ENCODE measurements at regions not wholly inside any gene's neighbourhood (a gene's known extent, or its start where the extent isn't known, plus 50 kb on each side); places are given as distances from the start of the nearest gene placed in this dataset.

DNA sequence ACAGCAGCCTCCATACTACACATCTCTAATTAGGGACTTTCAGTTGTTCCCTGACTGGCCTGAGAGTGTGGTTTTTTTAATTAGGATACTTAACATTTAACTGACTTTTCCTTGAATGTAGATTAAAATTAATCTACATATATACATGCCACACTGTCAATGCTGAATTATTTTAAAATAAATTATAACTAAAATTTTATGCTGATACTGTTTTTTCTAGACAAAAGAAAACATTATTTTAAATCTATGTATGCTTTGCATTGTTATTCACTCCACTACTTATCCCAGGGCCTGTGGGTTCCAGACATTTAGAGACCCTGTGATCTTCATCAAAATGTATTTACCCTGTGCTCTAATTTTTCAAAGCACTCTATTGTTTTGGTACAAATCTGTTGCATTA is 496.0 kb upstream of the MAP2 start:
- Histone ChIP-seq H3F3A (replicated peaks; ENCODE audit: insufficient read depth) (no peaks in the 10 kb centered on the region), H3K79me2 (ENCODE audit: insufficient read depth) (no peaks in the 10 kb centered on the region)

DNA sequence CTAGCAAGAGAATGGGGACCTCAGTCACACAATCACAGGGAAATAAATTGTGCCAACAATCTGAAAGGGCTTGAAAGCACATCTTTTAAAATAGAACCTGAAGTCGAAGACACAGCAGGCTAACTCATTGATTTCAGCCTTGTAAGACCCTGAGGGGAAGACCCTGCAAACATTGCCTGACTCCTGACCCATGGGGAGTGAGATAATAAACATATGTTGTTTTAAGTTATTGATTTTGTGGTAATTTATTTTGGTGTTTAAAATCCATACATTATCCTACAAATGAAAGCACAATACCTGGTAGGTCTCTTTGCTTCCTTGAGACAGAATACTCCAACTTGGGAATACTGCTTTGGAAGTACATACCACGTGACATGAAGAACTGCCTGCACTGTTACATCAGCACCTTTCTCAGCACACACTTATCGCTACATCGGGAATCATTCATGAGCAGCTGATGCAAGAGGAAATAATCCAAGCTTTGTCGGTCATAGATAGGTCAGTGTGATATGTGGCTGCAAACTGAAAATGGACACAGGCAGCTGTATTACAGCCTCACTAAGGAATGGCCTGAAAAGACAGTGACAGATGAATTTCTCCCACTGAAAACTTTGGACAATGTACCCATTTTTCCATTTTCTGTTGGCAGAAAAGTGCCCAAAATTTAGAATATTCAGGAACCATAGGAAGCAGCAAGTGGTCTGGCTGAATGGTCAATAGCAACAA is 494.5 kb upstream of the MAP2 start:
- DNase-seq: peak; percentile 3
- Histone ChIP-seq H3F3A (replicated peaks; ENCODE audit: insufficient read depth) (no peaks in the 10 kb centered on the region), H3K4me3 (ENCODE audit: low read depth in 2 of 2, low read length in 1 of 2) (no peak overlapping the region), H3K9ac (no peak overlapping the region), H3K27me3 (ENCODE audit: insufficient read depth) (no peaks in the 10 kb centered on the region), H3K9me3 (no peaks in the 10 kb centered on the region), H4K20me1 (ENCODE audit: insufficient read depth) (no peaks in the 10 kb centered on the region), H3K27ac (ENCODE audit: low read depth in 2 of 2, low read length in 1 of 2) (no peak overlapping the region), H3K9me2 (no peaks in the 10 kb centered on the region), H3K4me2 (no peak overlapping the region), H2AFZ (ENCODE audit: low read depth) (no peak overlapping the region), H3K36me3 (replicated peaks in 1 of 2; ENCODE audit: control insufficient read depth in 1 of 2, insufficient read depth in 2 of 2, low read length in 1 of 2) (no peaks in the 10 kb centered on the region), H3K4me1 (ENCODE audit: control insufficient read depth in 1 of 2, insufficient read depth in 2 of 2, low read depth in 1 of 2, low read length in 1 of 2) (peaks cover 0 to 12% of the 10 kb centered on the region in 2 experiments; a peak in 2 of 4 replicates), H3K79me2 (ENCODE audit: insufficient read depth) (no peaks in the 10 kb centered on the region)
- WGBS (ENCODE audit: low lambda C conversion rate): 7% methylated on average over 5 of the region's 5 CpGs
- CTCF ChIA-PET: no interaction called here
- POLR2A ChIA-PET: no interaction called here
- TF ChIP-seq GATA2 (CRISPR knock-in tag; IDR thresholded peaks at IDR 0.05) (peak; percentile 98), CHD2 (IDR thresholded peaks at IDR 0.05; ENCODE audit: low read length, partially characterized antibody) (peak; percentile 77), MXI1 (IDR thresholded peaks at IDR 0.05; ENCODE audit: low read depth, low read length) (no peak; the same call in 1 of the 2 replicates), EZH2phosphoT487 (IDR thresholded peaks at IDR 0.05; ENCODE audit: borderline replicate concordance, low read depth) (no peak), NFIC (IDR thresholded peaks at IDR 0.05; ENCODE audit: borderline replicate concordance) (no peak), RAD21 (IDR thresholded peaks at IDR 0.05; ENCODE audit: low read length) (no peak; the same call in 1 of the 2 replicates), RCOR1 (IDR thresholded peaks at IDR 0.05; ENCODE audit: low read length) (peak; percentile 57; the same call in 1 of the 2 replicates), EP300 (IDR thresholded peaks at IDR 0.05; ENCODE audit: borderline replicate concordance in 1 of 2, low read depth in 1 of 2, low read length in 1 of 2) (peak in 1 of 2 experiments; percentile 80; a peak in 2 of 4 replicates), TCF12 (IDR thresholded peaks at IDR 0.05) (no peak), JUND (IDR thresholded peaks at IDR 0.05) (no peak), FOXM1 (IDR thresholded peaks at IDR 0.05; ENCODE audit: low read depth) (no peak), FOXJ3 (CRISPR knock-in tag; IDR thresholded peaks at IDR 0.05) (peak; percentile 70; the same call in 1 of the 2 replicates), POLR2AphosphoS5 (IDR thresholded peaks at IDR 0.05; ENCODE audit: low read depth, low read length) (no peak)
- TF ChIP-seq, protein P1, sequence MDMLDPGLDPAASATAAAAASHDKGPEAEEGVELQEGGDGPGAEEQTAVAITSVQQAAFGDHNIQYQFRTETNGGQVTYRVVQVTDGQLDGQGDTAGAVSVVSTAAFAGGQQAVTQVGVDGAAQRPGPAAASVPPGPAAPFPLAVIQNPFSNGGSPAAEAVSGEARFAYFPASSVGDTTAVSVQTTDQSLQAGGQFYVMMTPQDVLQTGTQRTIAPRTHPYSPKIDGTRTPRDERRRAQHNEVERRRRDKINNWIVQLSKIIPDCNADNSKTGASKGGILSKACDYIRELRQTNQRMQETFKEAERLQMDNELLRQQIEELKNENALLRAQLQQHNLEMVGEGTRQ (IDR thresholded peaks at IDR 0.05; ENCODE audit: borderline replicate concordance, low read depth, low read length): no peak
- TF ChIP-seq, protein P2, sequence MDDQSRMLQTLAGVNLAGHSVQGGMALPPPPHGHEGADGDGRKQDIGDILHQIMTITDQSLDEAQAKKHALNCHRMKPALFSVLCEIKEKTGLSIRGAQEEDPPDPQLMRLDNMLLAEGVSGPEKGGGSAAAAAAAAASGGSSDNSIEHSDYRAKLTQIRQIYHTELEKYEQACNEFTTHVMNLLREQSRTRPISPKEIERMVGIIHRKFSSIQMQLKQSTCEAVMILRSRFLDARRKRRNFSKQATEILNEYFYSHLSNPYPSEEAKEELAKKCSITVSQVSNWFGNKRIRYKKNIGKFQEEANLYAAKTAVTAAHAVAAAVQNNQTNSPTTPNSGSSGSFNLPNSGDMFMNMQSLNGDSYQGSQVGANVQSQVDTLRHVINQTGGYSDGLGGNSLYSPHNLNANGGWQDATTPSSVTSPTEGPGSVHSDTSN (IDR thresholded peaks at IDR 0.05): no peak
- TF ChIP-seq, protein P3, sequence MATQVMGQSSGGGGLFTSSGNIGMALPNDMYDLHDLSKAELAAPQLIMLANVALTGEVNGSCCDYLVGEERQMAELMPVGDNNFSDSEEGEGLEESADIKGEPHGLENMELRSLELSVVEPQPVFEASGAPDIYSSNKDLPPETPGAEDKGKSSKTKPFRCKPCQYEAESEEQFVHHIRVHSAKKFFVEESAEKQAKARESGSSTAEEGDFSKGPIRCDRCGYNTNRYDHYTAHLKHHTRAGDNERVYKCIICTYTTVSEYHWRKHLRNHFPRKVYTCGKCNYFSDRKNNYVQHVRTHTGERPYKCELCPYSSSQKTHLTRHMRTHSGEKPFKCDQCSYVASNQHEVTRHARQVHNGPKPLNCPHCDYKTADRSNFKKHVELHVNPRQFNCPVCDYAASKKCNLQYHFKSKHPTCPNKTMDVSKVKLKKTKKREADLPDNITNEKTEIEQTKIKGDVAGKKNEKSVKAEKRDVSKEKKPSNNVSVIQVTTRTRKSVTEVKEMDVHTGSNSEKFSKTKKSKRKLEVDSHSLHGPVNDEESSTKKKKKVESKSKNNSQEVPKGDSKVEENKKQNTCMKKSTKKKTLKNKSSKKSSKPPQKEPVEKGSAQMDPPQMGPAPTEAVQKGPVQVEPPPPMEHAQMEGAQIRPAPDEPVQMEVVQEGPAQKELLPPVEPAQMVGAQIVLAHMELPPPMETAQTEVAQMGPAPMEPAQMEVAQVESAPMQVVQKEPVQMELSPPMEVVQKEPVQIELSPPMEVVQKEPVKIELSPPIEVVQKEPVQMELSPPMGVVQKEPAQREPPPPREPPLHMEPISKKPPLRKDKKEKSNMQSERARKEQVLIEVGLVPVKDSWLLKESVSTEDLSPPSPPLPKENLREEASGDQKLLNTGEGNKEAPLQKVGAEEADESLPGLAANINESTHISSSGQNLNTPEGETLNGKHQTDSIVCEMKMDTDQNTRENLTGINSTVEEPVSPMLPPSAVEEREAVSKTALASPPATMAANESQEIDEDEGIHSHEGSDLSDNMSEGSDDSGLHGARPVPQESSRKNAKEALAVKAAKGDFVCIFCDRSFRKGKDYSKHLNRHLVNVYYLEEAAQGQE (IDR thresholded peaks at IDR 0.05; ENCODE audit: low read depth, low read length): no peak
- TF ChIP-seq, protein P4, sequence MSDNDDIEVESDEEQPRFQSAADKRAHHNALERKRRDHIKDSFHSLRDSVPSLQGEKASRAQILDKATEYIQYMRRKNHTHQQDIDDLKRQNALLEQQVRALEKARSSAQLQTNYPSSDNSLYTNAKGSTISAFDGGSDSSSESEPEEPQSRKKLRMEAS (IDR thresholded peaks at IDR 0.05; ENCODE audit: low read depth): no peak

More for the DNA sequence above, 496.0 kb upstream of the MAP2 start:
- Histone ChIP-seq H3K4me3 (ENCODE audit: low read depth in 2 of 2, low read length in 1 of 2) (no peak overlapping the region), H3K27ac (ENCODE audit: low read depth in 2 of 2, low read length in 1 of 2) (no peak overlapping the region), H3K4me1 (ENCODE audit: control insufficient read depth in 1 of 2, insufficient read depth in 2 of 2, low read depth in 1 of 2, low read length in 1 of 2) (peaks cover 0 to 12% of the 10 kb centered on the region in 2 experiments; a peak in 2 of 4 replicates), H3K9me3 (no peaks in the 10 kb centered on the region), H2AFZ (ENCODE audit: low read depth) (no peak overlapping the region), H3K27me3 (ENCODE audit: insufficient read depth) (no peaks in the 10 kb centered on the region), H4K20me1 (ENCODE audit: insufficient read depth) (no peaks in the 10 kb centered on the region), H3K4me2 (no peak overlapping the region), H3K9ac (no peak overlapping the region), H3K9me2 (no peaks in the 10 kb centered on the region), H3K36me3 (replicated peaks in 1 of 2; ENCODE audit: control insufficient read depth in 1 of 2, insufficient read depth in 2 of 2, low read length in 1 of 2) (no peaks in the 10 kb centered on the region)
- TF ChIP-seq YY1 (IDR thresholded peaks at IDR 0.05; ENCODE audit: low read depth): no peak
- no peak for TF ChIP-seq ELF1 (IDR thresholded peaks at IDR 0.05)
- DNase-seq: no peak
- CTCF ChIA-PET: interaction anchor here (0.6 kb wide), 1 partner anchor 20 kb away, joined by 3 read pairs; no protein-coding TSS in a partner anchor
- POLR2A ChIA-PET: no interaction called here

Measured in SK-N-SH (cell line).